Endothelial cell of umbilical vein (primary cell): ENCODE measurements at regions not wholly inside any gene's neighbourhood (a gene's known extent, or its start where the extent isn't known, plus 50 kb on each side); places are given as distances from the start of the nearest gene placed in this dataset.

Source experiments
- BruUV-seq: library from RNA; stranded (reverse); fragments of 400-500 nt; replicated peaks from 2 replicates; lab custom pipeline; 2021; lab: Mats Ljungman, UMichigan
- CTCF ChIA-PET: fragments of 300-600, 350-600 bp; sonication (Branson Sonifier 250); formaldehyde crosslinking; loops from one replicate; lab custom pipeline; 2021; ENCODE audit warnings: antibody characterized with exemption, inconsistent platforms; lab: Charles Lee
- POLR2A ChIA-PET: fragments of 300-600, 350-600 bp; sonication (Branson Sonifier 250); formaldehyde crosslinking; loops from one replicate; lab custom pipeline; 2021; ENCODE audit warnings: antibody characterized with exemption, inconsistent platforms; lab: Charles Lee
- DNase-seq: peaks from one replicate; pipeline ENCODE4 v3.0.0-alpha.2; 2011; ENCODE audit warnings: low read depth, low spot score
- FAIRE-seq: peaks from 2 replicates; lab custom pipeline; 2011; peaks lifted over from hg19 to GRCh38; lab: Jason Lieb, UNC
- H2AFZ ChIP-seq: 2 replicates; pipeline ENCODE4 v1.6.0; 2012; ENCODE audit warnings: low read depth, low read length, control low read depth, inconsistent platforms
- H3K27ac ChIP-seq: 2 replicates; pipeline ENCODE4 v1.5.1; 2011; ENCODE audit warnings: low read depth, mild to moderate bottlenecking, control low read depth, low read length, moderate library complexity; ENCODE audit not compliant: insufficient read depth
- H3K27me3 ChIP-seq, 2 experiments: 2 replicates each; pipeline versions ENCODE4 v1.6.0 to v1.6.1; 2011; ENCODE audit warnings: low read length in 2 of 2, mixed read lengths in 1 of 2; ENCODE audit not compliant: control insufficient read depth in 2 of 2, insufficient read depth in 2 of 2
- H3K36me3 ChIP-seq, 2 experiments: 2 replicates in 1 of 2; 3 replicates in 1 of 2; pipeline ENCODE4 v1.5.1; 2011; ENCODE audit warnings: low read length in 2 of 2, mild to moderate bottlenecking in 1 of 2, moderate library complexity in 1 of 2; ENCODE audit not compliant: control insufficient read depth in 2 of 2, insufficient read depth in 2 of 2; ENCODE audit errors: extremely low read depth in 1 of 2
- H3K4me1 ChIP-seq: 3 replicates; pipeline ENCODE4 v1.5.1; 2011; ENCODE audit warnings: mild to moderate bottlenecking, low read length; ENCODE audit not compliant: control insufficient read depth, insufficient read depth; ENCODE audit errors: extremely low read depth
- H3K4me2 ChIP-seq: 2 replicates; pipeline ENCODE4 v1.6.1; 2011; ENCODE audit warnings: low read length, control low read depth, mixed read lengths; ENCODE audit not compliant: insufficient read depth
- H3K4me3 ChIP-seq, 3 experiments: fragments of 200-600 bp in 1 of 3; sonication (generic), shearing (Covaris generic) in 1 of 3; replicated peaks in 1 of 3; 2 replicates each; pipeline ENCODE4 v1.5.1; 2011 to 2016; ENCODE audit warnings: control low read depth in 3 of 3, low read length in 3 of 3, mild to moderate bottlenecking in 2 of 3, inconsistent platforms in 1 of 3, low read depth in 1 of 3, moderate library complexity in 1 of 3; ENCODE audit not compliant: insufficient read depth in 1 of 3
- H3K79me2 ChIP-seq: 2 replicates; pipeline ENCODE4 v1.6.0; 2012; ENCODE audit warnings: low read length, inconsistent platforms; ENCODE audit not compliant: control insufficient read depth, insufficient read depth
- H3K9ac ChIP-seq: replicated peaks from 2 replicates; pipeline ENCODE3; 2011; ENCODE audit warnings: low read length, control low read depth; ENCODE audit not compliant: insufficient read depth; ENCODE audit errors: extremely low read depth
- H3K9me1 ChIP-seq: replicated peaks from 3 replicates; pipeline ENCODE4 v1.6.0; 2011; ENCODE audit warnings: mild to moderate bottlenecking, low read length; ENCODE audit not compliant: control insufficient read depth, insufficient read depth; ENCODE audit errors: extremely low read depth
- H3K9me3 ChIP-seq: replicated peaks from 2 replicates; pipeline ENCODE4 v1.5.1; 2012; ENCODE audit warnings: low read length, inconsistent platforms; ENCODE audit not compliant: control insufficient read depth, insufficient read depth
- H4K20me1 ChIP-seq: replicated peaks from 2 replicates; pipeline ENCODE3; 2011; ENCODE audit warnings: mild to moderate bottlenecking, low read length; ENCODE audit not compliant: control insufficient read depth, insufficient read depth; ENCODE audit errors: extremely low read depth
- EZH2 ChIP-seq: IDR thresholded peaks from 2 replicates; pipeline ENCODE4 v1.6.1; 2012; ENCODE audit warnings: borderline replicate concordance, low read depth, mild to moderate bottlenecking, moderate library complexity, low read length, inconsistent platforms; ENCODE audit not compliant: severe bottlenecking
- FOS ChIP-seq: IDR thresholded peaks from 2 replicates; pipeline ENCODE4 v1.6.1; 2011; ENCODE audit warnings: mild to moderate bottlenecking, low read length, moderate library complexity, borderline replicate concordance; ENCODE audit not compliant: insufficient read depth
- GATA2 ChIP-seq: IDR thresholded peaks from 2 replicates; pipeline ENCODE4 v1.7.0; 2011; ENCODE audit warnings: low read depth, mild to moderate bottlenecking, moderate library complexity, mixed read lengths, low read length; ENCODE audit not compliant: insufficient read length, insufficient read depth
- JUN ChIP-seq: IDR thresholded peaks from 2 replicates; pipeline ENCODE4 v1.6.1; 2011; ENCODE audit warnings: borderline replicate concordance, low read depth; ENCODE audit not compliant: insufficient read length, insufficient read depth
- MYC ChIP-seq: IDR thresholded peaks from one replicate; pipeline ENCODE4 v1.6.1; 2011; ENCODE audit warnings: mild to moderate bottlenecking, low read depth, low read length
- POLR2A ChIP-seq: IDR thresholded peaks from 2 replicates; pipeline ENCODE4 v1.6.1; 2012; ENCODE audit warnings: low read depth, mild to moderate bottlenecking, control low read depth, low read length
- POLR2AphosphoS5 ChIP-seq: IDR thresholded peaks from 2 replicates; pipeline ENCODE4 v1.6.1; 2012; ENCODE audit warnings: low read depth, mild to moderate bottlenecking, control low read depth, low read length, moderate library complexity; ENCODE audit not compliant: insufficient read depth
- dilution Hi-C: fragments of 300-500 bp; cut with MboI; formaldehyde crosslinking; loops from one replicate; pipeline ENCODE4 v1.15.0; 2019; ENCODE audit warnings: low sequenced_read_pairs; ENCODE audit not compliant: extremely low pct_ligation_motif_present
- intact Hi-C: fragments of 100-400 bp; cut with micrococcal nuclease; formaldehyde crosslinking; loops from one replicate; pipeline ENCODE4 v1.10.0; 2022
- TF ChIP-seq, protein P1 (sequence below): IDR thresholded peaks from 2 replicates; pipeline ENCODE4 v1.6.1; 2011; ENCODE audit not compliant: insufficient read depth, insufficient read length
- TF ChIP-seq, protein P2 (sequence below), 2 donors: IDR thresholded peaks; 1 replicate in 1 of 2; 2 replicates in 1 of 2; pipeline ENCODE4 v1.5.1; 2011; ENCODE audit warnings: low read length in 2 of 2, mild to moderate bottlenecking in 2 of 2, moderate library complexity in 2 of 2, control low read depth in 1 of 2, inconsistent platforms in 1 of 2, low read depth in 1 of 2; ENCODE audit not compliant: insufficient read depth in 1 of 2; ENCODE audit errors: extremely low read depth in 1 of 2

DNA sequence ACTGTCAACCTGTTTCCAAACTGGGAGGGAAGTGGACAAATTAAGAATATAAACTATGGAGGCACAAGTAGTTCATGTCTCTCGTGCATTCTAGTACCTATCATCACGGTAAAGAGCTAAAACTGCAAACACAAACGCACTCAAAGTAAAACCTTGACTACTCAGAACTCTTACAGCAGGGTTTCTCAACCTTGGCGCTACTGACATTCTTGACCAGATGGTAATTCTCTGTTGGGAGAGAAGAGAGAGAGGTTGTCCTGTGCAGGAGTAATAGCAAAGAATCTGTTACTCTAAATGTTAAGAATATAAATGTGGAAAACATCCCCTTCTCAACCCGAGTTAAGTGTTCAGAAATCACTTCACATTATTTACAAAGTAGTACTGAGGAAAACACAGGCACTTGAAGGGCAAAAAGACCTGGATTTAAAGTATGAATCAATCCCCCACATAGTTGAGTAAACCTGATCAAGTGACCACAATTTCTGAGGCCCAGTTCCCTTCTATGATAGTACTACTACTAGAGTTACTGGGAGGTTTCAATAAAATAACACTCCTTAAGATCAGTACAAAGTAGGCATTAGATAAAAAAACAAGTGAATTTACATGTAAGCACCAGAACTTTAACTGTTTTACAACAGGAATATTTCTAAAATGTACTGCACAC is 73.1 kb upstream of the ARHGAP32 start:
- TF ChIP-seq FOS (no peak), EZH2 (no peak), MYC (no peak), JUN (no peak), GATA2 (no peak), POLR2A (no peak), POLR2AphosphoS5 (no peak)
- TF ChIP-seq, protein P1, sequence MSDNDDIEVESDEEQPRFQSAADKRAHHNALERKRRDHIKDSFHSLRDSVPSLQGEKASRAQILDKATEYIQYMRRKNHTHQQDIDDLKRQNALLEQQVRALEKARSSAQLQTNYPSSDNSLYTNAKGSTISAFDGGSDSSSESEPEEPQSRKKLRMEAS, result no peak
- TF ChIP-seq, protein P2, sequence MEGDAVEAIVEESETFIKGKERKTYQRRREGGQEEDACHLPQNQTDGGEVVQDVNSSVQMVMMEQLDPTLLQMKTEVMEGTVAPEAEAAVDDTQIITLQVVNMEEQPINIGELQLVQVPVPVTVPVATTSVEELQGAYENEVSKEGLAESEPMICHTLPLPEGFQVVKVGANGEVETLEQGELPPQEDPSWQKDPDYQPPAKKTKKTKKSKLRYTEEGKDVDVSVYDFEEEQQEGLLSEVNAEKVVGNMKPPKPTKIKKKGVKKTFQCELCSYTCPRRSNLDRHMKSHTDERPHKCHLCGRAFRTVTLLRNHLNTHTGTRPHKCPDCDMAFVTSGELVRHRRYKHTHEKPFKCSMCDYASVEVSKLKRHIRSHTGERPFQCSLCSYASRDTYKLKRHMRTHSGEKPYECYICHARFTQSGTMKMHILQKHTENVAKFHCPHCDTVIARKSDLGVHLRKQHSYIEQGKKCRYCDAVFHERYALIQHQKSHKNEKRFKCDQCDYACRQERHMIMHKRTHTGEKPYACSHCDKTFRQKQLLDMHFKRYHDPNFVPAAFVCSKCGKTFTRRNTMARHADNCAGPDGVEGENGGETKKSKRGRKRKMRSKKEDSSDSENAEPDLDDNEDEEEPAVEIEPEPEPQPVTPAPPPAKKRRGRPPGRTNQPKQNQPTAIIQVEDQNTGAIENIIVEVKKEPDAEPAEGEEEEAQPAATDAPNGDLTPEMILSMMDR (IDR thresholded peaks at IDR 0.05; ENCODE audit: extremely low read depth in 1 of 2, insufficient read depth in 1 of 2, low read depth in 1 of 2, low read length in 2 of 2), result no peak

More for the DNA sequence above, 73.1 kb upstream of the ARHGAP32 start:
- Histone ChIP-seq H3K79me2 (no peaks in the 10 kb centered on the region), H4K20me1 (no peaks in the 10 kb centered on the region), H3K4me2 (no peak overlapping the region), H2AFZ (no peak overlapping the region), H3K27ac (no peak overlapping the region), H3K9me3 (no peaks in the 10 kb centered on the region), H3K4me1 (no peaks in the 10 kb centered on the region), H3K27me3 (no peaks in the 10 kb centered on the region), H3K4me3 (no peak overlapping the region), H3K9me1 (no peaks in the 10 kb centered on the region), H3K36me3 (no peaks in the 10 kb centered on the region), H3K9ac (no peak overlapping the region)
- no peak for DNase-seq
- dilution Hi-C loops, result no loop called here
- no TSS peak for BruUV-seq
- CTCF ChIA-PET, result interaction anchor here (1.0 kb wide), 1 partner anchor 8 kb away, joined by 3 read pairs; no protein-coding TSS in a partner anchor
- no peak for FAIRE-seq
- intact Hi-C loops, result no loop called here
- POLR2A ChIA-PET, result no interaction called here
